ENCODE measurements at regions not wholly inside any gene's neighbourhood (a gene's known extent, or its start where the extent isn't known, plus 50 kb on each side); places are given as distances from the start of the nearest gene placed in this dataset.

- Histone ChIP-seq H3K9me3 (replicated peaks in 1 of 2; ENCODE audit: control insufficient read depth in 1 of 2, insufficient read depth in 1 of 2, low read length in 2 of 2) (no peaks in the 10 kb centered on the region), H2AFZ (ENCODE audit: insufficient read depth, low read depth, low read length, poor library complexity, severe bottlenecking) (no peak overlapping the region), H3K27me3 (ENCODE audit: control insufficient read depth in 2 of 2, insufficient read depth in 2 of 2, low read length in 2 of 2) (no peaks in the 10 kb centered on the region), H4K20me1 (ENCODE audit: insufficient read depth, low read length) (no peaks in the 10 kb centered on the region), H3K4me2 (replicated peaks; ENCODE audit: extremely low read depth, low read length, poor library complexity, severe bottlenecking) (no peak overlapping the region), H3K27ac (ENCODE audit: low read depth in 1 of 2, low read length in 2 of 2) (no peak overlapping the region), H3K79me2 (ENCODE audit: insufficient read depth, low read length) (no peaks in the 10 kb centered on the region), H3K36me3 (replicated peaks in 1 of 2; ENCODE audit: control insufficient read depth in 1 of 2, insufficient read depth in 2 of 2, low read length in 2 of 2) (no peaks in the 10 kb centered on the region), H3K4me1 (ENCODE audit: control insufficient read depth in 1 of 2, insufficient read depth in 2 of 2, low read length in 2 of 2) (no peaks in the 10 kb centered on the region), H3K9ac (ENCODE audit: insufficient read depth, low read length, poor library complexity, severe bottlenecking) (no peak overlapping the region), H3K4me3 (replicated peaks in 1 of 3; ENCODE audit: low read depth in 2 of 3, low read length in 3 of 3) (no peak overlapping the region)
- Mint-ChIP-seq H3K36me3 (no peaks in the 10 kb centered on the region), H3K4me1 (no peaks in the 10 kb centered on the region), H3K27ac (no peak overlapping the region), H3K27me3 (ENCODE audit: low read depth in 3 of 3) (peaks cover 0 to 7% (median 0%) of the 10 kb centered on the region in 3 donors), H3K9me3 (peaks cover 2 to 20% (median 6%) of the 10 kb centered on the region in 7 donors), H3K4me3 (no peak overlapping the region)
- intact Hi-C loops (cut with micrococcal nuclease) = no loop called here
- no peak for DNase-seq
- TF ChIP-seq, protein P1, sequence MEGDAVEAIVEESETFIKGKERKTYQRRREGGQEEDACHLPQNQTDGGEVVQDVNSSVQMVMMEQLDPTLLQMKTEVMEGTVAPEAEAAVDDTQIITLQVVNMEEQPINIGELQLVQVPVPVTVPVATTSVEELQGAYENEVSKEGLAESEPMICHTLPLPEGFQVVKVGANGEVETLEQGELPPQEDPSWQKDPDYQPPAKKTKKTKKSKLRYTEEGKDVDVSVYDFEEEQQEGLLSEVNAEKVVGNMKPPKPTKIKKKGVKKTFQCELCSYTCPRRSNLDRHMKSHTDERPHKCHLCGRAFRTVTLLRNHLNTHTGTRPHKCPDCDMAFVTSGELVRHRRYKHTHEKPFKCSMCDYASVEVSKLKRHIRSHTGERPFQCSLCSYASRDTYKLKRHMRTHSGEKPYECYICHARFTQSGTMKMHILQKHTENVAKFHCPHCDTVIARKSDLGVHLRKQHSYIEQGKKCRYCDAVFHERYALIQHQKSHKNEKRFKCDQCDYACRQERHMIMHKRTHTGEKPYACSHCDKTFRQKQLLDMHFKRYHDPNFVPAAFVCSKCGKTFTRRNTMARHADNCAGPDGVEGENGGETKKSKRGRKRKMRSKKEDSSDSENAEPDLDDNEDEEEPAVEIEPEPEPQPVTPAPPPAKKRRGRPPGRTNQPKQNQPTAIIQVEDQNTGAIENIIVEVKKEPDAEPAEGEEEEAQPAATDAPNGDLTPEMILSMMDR (IDR thresholded peaks at IDR 0.05) = no peak
- no CpG with 5 or more reads among the region's 1 CpG for WGBS (ENCODE audit: insufficient coverage)
These were observed 252.2 kb upstream of the SP4 start for GRCh38 chr7:21175714-21176113.

DNA sequence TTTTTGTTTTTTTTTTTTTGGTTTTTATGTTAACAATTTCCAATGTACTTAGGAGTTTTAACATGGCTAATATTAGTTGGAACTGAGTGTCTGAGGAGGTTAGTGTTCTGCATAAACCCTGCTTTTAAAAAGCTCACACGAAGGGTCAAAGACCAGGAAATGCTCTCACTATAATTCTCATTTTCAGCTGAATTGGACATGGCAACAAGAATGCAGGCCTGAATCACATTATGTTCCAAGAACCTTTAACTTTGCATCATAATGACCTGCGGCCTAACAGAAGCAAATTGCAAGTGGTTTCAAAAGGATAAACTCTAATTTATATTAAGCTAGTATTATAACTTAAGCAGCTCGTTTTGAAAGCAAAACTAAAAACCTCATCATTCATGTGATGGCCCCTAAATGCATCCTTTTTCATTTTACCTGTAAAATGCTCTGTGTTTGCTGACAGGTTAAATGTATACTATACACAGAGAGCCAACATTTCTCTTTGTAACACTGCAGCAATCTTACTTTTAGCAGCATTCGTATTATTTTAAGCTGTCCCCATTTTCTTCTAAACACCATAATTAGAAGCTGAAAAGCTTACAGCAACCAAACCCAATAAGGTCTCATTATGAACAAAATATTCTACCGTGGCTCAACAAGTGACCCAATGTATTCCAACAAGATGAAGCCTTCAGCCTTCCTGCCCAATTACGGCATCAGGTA, 242.8 kb upstream of the SP4 start:
- intact Hi-C loops (cut with micrococcal nuclease) = no loop called here
- Histone ChIP-seq H3K4me3 (replicated peaks in 1 of 3; ENCODE audit: low read depth in 2 of 3, low read length in 3 of 3) (no peak overlapping the region), H3K9ac (ENCODE audit: insufficient read depth, low read length, poor library complexity, severe bottlenecking) (no peak overlapping the region), H3K27me3 (ENCODE audit: control insufficient read depth in 2 of 2, insufficient read depth in 2 of 2, low read length in 2 of 2) (no peaks in the 10 kb centered on the region), H4K20me1 (ENCODE audit: insufficient read depth, low read length) (no peaks in the 10 kb centered on the region), H3K27ac (ENCODE audit: low read depth in 1 of 2, low read length in 2 of 2) (no peak overlapping the region), H3K79me2 (ENCODE audit: insufficient read depth, low read length) (no peaks in the 10 kb centered on the region), H3K9me3 (replicated peaks in 1 of 2; ENCODE audit: control insufficient read depth in 1 of 2, insufficient read depth in 1 of 2, low read length in 2 of 2) (peaks cover 4 to 8% of the 10 kb centered on the region in 2 donors), H3K36me3 (replicated peaks in 1 of 2; ENCODE audit: control insufficient read depth in 1 of 2, insufficient read depth in 2 of 2, low read length in 2 of 2) (no peaks in the 10 kb centered on the region), H3K4me2 (replicated peaks; ENCODE audit: extremely low read depth, low read length, poor library complexity, severe bottlenecking) (no peak overlapping the region), H3K4me1 (ENCODE audit: control insufficient read depth in 1 of 2, insufficient read depth in 2 of 2, low read length in 2 of 2) (no peaks in the 10 kb centered on the region), H2AFZ (ENCODE audit: insufficient read depth, low read depth, low read length, poor library complexity, severe bottlenecking) (no peak overlapping the region)
- no peak overlapping the region for H3K4me3 Mint-ChIP-seq
- H3K27me3 Mint-ChIP-seq (ENCODE audit: low read depth in 3 of 3) = no peaks in the 10 kb centered on the region
- H3K4me1 Mint-ChIP-seq = no peaks in the 10 kb centered on the region
- 100% methylated on average over 1 of the region's 6 CpGs for WGBS (ENCODE audit: insufficient coverage)
- H3K9me3 Mint-ChIP-seq = peaks cover 5 to 19% (median 10%) of the 10 kb centered on the region in 7 donors
- H3K27ac Mint-ChIP-seq = no peak overlapping the region
- DNase-seq = no peak
- TF ChIP-seq, protein P1 (IDR thresholded peaks at IDR 0.05) = no peak
- no peaks in the 10 kb centered on the region for H3K36me3 Mint-ChIP-seq

All from CD14-positive monocyte (primary cell).